ENCODE measurements at regions not wholly inside any gene's neighbourhood (a gene's known extent, or its start where the extent isn't known, plus 50 kb on each side); places are given as distances from the start of the nearest gene placed in this dataset.

DNA sequence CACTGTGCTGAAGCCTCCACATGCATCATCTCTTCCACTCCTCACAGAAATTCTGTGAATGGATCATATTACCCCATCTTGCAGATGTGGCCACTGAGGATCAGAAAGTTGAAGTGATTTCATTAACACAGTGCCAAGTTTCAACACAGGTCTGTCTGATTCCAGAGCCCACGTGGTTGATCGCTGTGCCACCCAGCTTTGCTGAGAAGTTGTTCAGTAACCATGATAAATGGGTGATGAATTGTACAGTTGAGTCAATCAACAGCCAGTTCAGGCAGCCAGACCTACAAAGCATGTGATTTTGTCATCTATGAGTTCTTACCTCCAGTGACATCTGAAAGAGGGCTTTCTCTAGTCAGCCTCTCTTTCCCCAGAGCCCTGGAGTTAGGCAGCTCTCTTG lies 61.8 kb upstream of the GRHL3 start:
- no peak overlapping the region for H3K4me2 ChIP-seq (ENCODE audit: control insufficient read depth, extremely low read depth, insufficient read depth, low read depth, low read length)
- H3K27ac ChIP-seq (ENCODE audit: control insufficient read depth, insufficient read depth, low read length), result no peak overlapping the region
- no peak overlapping the region for H2AFZ ChIP-seq (ENCODE audit: control insufficient read depth, low read length)
- H3K9me3 ChIP-seq (ENCODE audit: control insufficient read depth, low read depth, low read length), result no peaks in the 10 kb centered on the region
- H4K20me1 ChIP-seq (ENCODE audit: control insufficient read depth, extremely low read depth, insufficient read depth, low read length), result no peaks in the 10 kb centered on the region
- no peak for TF ChIP-seq EZH2 (IDR thresholded peaks at IDR 0.05; ENCODE audit: low read length)
- TF ChIP-seq, protein P1, sequence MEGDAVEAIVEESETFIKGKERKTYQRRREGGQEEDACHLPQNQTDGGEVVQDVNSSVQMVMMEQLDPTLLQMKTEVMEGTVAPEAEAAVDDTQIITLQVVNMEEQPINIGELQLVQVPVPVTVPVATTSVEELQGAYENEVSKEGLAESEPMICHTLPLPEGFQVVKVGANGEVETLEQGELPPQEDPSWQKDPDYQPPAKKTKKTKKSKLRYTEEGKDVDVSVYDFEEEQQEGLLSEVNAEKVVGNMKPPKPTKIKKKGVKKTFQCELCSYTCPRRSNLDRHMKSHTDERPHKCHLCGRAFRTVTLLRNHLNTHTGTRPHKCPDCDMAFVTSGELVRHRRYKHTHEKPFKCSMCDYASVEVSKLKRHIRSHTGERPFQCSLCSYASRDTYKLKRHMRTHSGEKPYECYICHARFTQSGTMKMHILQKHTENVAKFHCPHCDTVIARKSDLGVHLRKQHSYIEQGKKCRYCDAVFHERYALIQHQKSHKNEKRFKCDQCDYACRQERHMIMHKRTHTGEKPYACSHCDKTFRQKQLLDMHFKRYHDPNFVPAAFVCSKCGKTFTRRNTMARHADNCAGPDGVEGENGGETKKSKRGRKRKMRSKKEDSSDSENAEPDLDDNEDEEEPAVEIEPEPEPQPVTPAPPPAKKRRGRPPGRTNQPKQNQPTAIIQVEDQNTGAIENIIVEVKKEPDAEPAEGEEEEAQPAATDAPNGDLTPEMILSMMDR (optimal IDR thresholded peaks at IDR 0.05 in 1 of 3, IDR thresholded peaks at IDR 0.05 in 1 of 3, conservative IDR thresholded peaks at IDR 0.05 in 1 of 3; ENCODE audit: extremely low read depth in 1 of 3, insufficient read depth in 2 of 3, low read length in 3 of 3), result no peak
- H3K79me2 ChIP-seq (ENCODE audit: control insufficient read depth, insufficient read depth, low read length), result no peaks in the 10 kb centered on the region
- FAIRE-seq (no peak), DNase-seq (ENCODE audit: low read depth, low spot score) (no peak)
- no peaks in the 10 kb centered on the region for H3K9me1 ChIP-seq (ENCODE audit: control insufficient read depth, extremely low read depth, insufficient read depth, low read length)
- no peaks in the 10 kb centered on the region for H3K27me3 ChIP-seq (ENCODE audit: control insufficient read depth, extremely low read depth, insufficient read depth, low read length)
- no peak overlapping the region for H3K9ac ChIP-seq (ENCODE audit: control insufficient read depth, extremely low read depth, insufficient read depth, low read length)
- H3K4me1 ChIP-seq (ENCODE audit: control insufficient read depth, extremely low read depth, insufficient read depth, low read length), result no peaks in the 10 kb centered on the region
- no peak overlapping the region for H3K4me3 ChIP-seq (ENCODE audit: control insufficient read depth in 2 of 3, extremely low read depth in 1 of 3, insufficient read depth in 2 of 3, low read depth in 1 of 3, low read length in 3 of 3)
- dilution Hi-C loops (cut with MboI; ENCODE audit: extremely low pct_ligation_motif_present, low sequenced_read_pairs), result no loop called here
- no peaks in the 10 kb centered on the region for H3K36me3 ChIP-seq (ENCODE audit: control insufficient read depth in 2 of 2, extremely low read depth in 1 of 2, insufficient read depth in 2 of 2, low read length in 2 of 2)

DNA sequence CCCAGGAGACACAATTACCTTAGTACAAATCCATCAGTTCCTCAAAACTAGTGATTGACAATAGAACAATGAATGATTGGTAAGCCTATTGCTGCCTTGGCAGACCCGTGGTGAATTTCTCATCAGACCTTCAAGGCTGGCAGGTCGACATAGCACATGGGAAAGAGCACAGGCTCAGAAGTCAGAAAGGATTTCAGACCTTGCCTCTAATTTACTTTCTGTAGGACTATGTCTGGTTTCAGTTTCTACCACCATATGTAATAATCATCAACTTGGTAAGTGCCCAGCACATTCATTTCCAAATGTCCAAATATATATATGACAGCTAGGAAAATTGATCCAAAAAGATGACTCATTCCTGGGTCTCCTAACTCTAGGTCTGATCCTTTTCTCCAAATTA lies 62.5 kb upstream of the GRHL3 start:
- TF ChIP-seq, protein P1 (optimal IDR thresholded peaks at IDR 0.05 in 1 of 3, IDR thresholded peaks at IDR 0.05 in 1 of 3, conservative IDR thresholded peaks at IDR 0.05 in 1 of 3; ENCODE audit: extremely low read depth in 1 of 3, insufficient read depth in 2 of 3, low read length in 3 of 3), result no peak
- TF ChIP-seq EZH2 (IDR thresholded peaks at IDR 0.05; ENCODE audit: low read length), result no peak
- dilution Hi-C loops (cut with MboI; ENCODE audit: extremely low pct_ligation_motif_present, low sequenced_read_pairs), result no loop called here

More for the DNA sequence above, 62.5 kb upstream of the GRHL3 start:
- Histone ChIP-seq H3K4me3 (ENCODE audit: control insufficient read depth in 2 of 3, extremely low read depth in 1 of 3, insufficient read depth in 2 of 3, low read depth in 1 of 3, low read length in 3 of 3) (no peak overlapping the region), H3K4me2 (ENCODE audit: control insufficient read depth, extremely low read depth, insufficient read depth, low read depth, low read length) (no peak overlapping the region), H3K27ac (ENCODE audit: control insufficient read depth, insufficient read depth, low read length) (no peak overlapping the region), H4K20me1 (ENCODE audit: control insufficient read depth, extremely low read depth, insufficient read depth, low read length) (no peaks in the 10 kb centered on the region), H3K9me1 (ENCODE audit: control insufficient read depth, extremely low read depth, insufficient read depth, low read length) (no peaks in the 10 kb centered on the region), H3K27me3 (ENCODE audit: control insufficient read depth, extremely low read depth, insufficient read depth, low read length) (no peaks in the 10 kb centered on the region), H2AFZ (ENCODE audit: control insufficient read depth, low read length) (no peak overlapping the region), H3K79me2 (ENCODE audit: control insufficient read depth, insufficient read depth, low read length) (no peaks in the 10 kb centered on the region), H3K9ac (ENCODE audit: control insufficient read depth, extremely low read depth, insufficient read depth, low read length) (no peak overlapping the region), H3K36me3 (ENCODE audit: control insufficient read depth in 2 of 2, extremely low read depth in 1 of 2, insufficient read depth in 2 of 2, low read length in 2 of 2) (no peaks in the 10 kb centered on the region), H3K4me1 (ENCODE audit: control insufficient read depth, extremely low read depth, insufficient read depth, low read length) (no peaks in the 10 kb centered on the region), H3K9me3 (ENCODE audit: control insufficient read depth, low read depth, low read length) (no peaks in the 10 kb centered on the region)
- no peak for DNase-seq (ENCODE audit: low read depth, low spot score)
- FAIRE-seq, result no peak
